Lower leg skin (tissue), 3 donors: ENCODE measurements at regions not wholly inside any gene's neighbourhood (a gene's known extent, or its start where the extent isn't known, plus 50 kb on each side); places are given as distances from the start of the nearest gene placed in this dataset.

Experiments used
- CTCF ChIP-seq, 3 donors: fragments of 450-650 bp; IDR thresholded peaks; one replicate each; pipeline ENCODE4 v1.5.1; 2016; ENCODE audit warnings: antibody characterized with exemption in 3 of 3, mild to moderate bottlenecking in 3 of 3, moderate library complexity in 2 of 3
- POLR2A ChIP-seq, 2 donors: fragments of 450-650 bp; IDR thresholded peaks; one replicate each; pipeline ENCODE4 v1.6.1; 2016 to 2017; ENCODE audit warnings: antibody characterized with exemption in 2 of 2, mild to moderate bottlenecking in 1 of 2, moderate library complexity in 1 of 2

- TF ChIP-seq CTCF (IDR thresholded peaks at IDR 0.05), result no peak
- TF ChIP-seq POLR2A (IDR thresholded peaks at IDR 0.05), result no peak
Measured at GRCh38 chr3:14283813-14284438, 105.3 kb downstream of the LSM3 start.
